ENCODE measurements at regions not wholly inside any gene's neighbourhood (a gene's known extent, or its start where the extent isn't known, plus 50 kb on each side); places are given as distances from the start of the nearest gene placed in this dataset.
A peak's percentile ranks its signal among the peaks of the same experiment; 100 is the strongest.

- H3K27me3 ChIP-seq = no peaks in the 10 kb centered on the region
- H3K36me3 ChIP-seq = no peaks in the 10 kb centered on the region
- no peak for TF ChIP-seq EP300 (IDR thresholded peaks at IDR 0.05)
- TF ChIP-seq, protein P1, sequence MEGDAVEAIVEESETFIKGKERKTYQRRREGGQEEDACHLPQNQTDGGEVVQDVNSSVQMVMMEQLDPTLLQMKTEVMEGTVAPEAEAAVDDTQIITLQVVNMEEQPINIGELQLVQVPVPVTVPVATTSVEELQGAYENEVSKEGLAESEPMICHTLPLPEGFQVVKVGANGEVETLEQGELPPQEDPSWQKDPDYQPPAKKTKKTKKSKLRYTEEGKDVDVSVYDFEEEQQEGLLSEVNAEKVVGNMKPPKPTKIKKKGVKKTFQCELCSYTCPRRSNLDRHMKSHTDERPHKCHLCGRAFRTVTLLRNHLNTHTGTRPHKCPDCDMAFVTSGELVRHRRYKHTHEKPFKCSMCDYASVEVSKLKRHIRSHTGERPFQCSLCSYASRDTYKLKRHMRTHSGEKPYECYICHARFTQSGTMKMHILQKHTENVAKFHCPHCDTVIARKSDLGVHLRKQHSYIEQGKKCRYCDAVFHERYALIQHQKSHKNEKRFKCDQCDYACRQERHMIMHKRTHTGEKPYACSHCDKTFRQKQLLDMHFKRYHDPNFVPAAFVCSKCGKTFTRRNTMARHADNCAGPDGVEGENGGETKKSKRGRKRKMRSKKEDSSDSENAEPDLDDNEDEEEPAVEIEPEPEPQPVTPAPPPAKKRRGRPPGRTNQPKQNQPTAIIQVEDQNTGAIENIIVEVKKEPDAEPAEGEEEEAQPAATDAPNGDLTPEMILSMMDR (IDR thresholded peaks at IDR 0.05) = no peak
- TF ChIP-seq POLR2A (IDR thresholded peaks at IDR 0.05) = no peak
- H3K4me1 ChIP-seq = peaks cover 0 to 24% (median 3%) of the 10 kb centered on the region in 4 donors
- WGBS, 2 donors = 87 to 90% methylated on average over 4 of the region's 4 CpGs
- no peak overlapping the region for H3K4me3 ChIP-seq
- no peak for DNase-seq (ENCODE audit: low spot score in 2 of 2)
- H3K9me3 ChIP-seq = no peaks in the 10 kb centered on the region
- no peak overlapping the region for H3K27ac ChIP-seq
These were observed 153.3 kb downstream of the COL6A3 start for GRCh38 chr2:237260686-237261085.

- Histone ChIP-seq H3K36me3 (no peaks in the 10 kb centered on the region), H3K9me3 (no peaks in the 10 kb centered on the region), H3K27me3 (no peaks in the 10 kb centered on the region), H3K4me3 (no peak overlapping the region), H3K4me1 (peaks cover 0 to 22% (median 3%) of the 10 kb centered on the region in 4 donors), H3K27ac (no peak overlapping the region)
- 74 to 77% methylated on average over 3 of the region's 3 CpGs for WGBS, 2 donors
- no peak for DNase-seq (ENCODE audit: low spot score in 2 of 2)
- TF ChIP-seq EP300 (IDR thresholded peaks at IDR 0.05) = no peak
- TF ChIP-seq POLR2A (IDR thresholded peaks at IDR 0.05) = no peak
- TF ChIP-seq, protein P1 (IDR thresholded peaks at IDR 0.05) = no peak
These were observed 152.6 kb downstream of the COL6A3 start for GRCh38 chr2:237261327-237261726.

DNA sequence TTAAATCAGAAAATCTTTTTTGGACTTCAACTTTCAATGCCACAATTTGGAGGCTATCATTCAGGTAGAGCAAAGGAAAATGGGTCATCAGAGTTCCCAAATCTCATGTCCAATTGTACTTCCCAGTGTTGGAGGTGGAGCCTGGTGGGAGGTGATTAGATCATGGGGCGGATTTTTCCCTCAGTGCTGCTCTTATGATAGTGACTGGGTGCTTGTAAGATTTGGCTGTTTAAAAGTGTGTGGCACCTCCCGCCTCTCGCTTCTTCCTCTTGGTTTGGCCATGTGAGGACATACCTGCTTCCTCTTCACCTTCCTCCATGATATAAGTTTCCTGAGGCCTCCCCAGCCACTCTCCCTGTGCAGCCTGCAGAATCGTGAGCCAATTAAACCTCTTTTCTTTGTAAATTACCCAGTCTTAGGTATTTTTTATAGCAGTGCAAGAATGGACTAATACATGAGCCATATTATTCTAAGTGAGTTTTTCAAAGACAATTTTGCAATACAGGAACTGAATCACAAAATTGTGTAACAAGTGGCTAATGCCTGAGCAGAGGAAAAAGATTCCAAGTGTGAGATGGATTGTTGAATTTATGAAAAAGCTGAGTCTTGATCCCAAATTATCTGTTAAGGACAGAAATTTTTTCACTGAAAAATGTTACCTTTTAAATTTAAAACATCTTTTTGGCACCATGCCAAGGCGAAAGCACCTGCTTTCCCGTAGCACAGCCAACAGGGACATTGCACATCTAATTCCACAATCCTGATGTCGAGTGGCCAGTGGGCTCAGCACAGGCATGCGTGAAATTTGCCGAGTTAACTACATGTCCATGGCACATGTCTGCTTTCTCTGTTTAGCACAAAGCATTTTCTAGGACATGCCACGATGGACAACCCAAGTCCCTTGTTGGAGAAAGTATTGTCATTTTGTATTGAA, 150.9 kb downstream of the COL6A3 start:
- no peaks in the 10 kb centered on the region for H3K27me3 ChIP-seq
- no peak for DNase-seq (ENCODE audit: low spot score in 2 of 2)
- whole genome bisulfite sequencing, 2 donors = 85 to 86% methylated on average over 10 of the region's 10 CpGs
- no peaks in the 10 kb centered on the region for H3K9me3 ChIP-seq
- H3K36me3 ChIP-seq = no peaks in the 10 kb centered on the region
- TF ChIP-seq POLR2A (IDR thresholded peaks at IDR 0.05) = no peak
- TF ChIP-seq, protein P1 (IDR thresholded peaks at IDR 0.05) = no peak
- TF ChIP-seq EP300 (IDR thresholded peaks at IDR 0.05) = peak in 1 of 2 donors; percentile 58
- no peak overlapping the region for H3K4me3 ChIP-seq
- peak overlapping the region in 2 of 4 donors; percentile 15 to 70 for H3K27ac ChIP-seq
- peaks cover 0 to 9% (median 1%) of the 10 kb centered on the region in 4 donors for H3K4me1 ChIP-seq

DNA sequence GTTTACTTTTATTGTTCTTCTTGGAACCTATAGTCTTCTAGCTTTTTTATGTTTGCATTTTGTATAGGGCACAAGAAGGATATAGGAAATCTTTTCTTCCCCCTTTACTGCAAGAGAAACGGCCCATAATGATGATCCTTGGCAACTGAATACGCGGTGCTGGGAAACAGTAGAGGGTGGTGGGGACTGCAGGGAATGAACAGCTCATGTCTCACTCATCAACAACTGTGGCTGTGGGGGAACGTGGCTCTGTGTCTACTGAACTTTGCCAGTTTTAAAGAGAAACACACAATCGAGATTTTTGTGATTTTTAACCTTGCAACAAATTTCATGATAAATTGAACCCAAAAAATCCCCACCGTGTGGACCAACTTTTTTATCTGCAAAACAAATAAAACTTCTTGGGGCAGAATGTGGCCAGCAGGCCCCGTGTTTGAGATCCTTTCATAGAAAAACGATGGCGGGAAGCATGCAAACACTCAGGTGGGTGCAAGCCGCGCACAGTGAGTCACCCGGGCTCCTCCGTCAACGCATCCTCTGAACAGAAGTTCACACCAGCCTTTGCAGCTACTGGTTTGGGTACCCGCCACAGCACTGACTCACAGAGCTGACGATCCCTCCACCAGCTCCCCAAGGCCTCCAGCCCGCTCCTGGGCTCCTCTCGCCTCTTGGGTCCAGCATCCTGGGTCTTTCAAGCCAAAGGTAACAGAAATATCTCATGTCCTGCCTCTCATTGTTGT, 149.3 kb downstream of the COL6A3 start:
- Histone ChIP-seq H3K27ac (no peak overlapping the region), H3K4me3 (no peak overlapping the region), H3K27me3 (no peaks in the 10 kb centered on the region), H3K36me3 (no peaks in the 10 kb centered on the region), H3K4me1 (peaks cover 0 to 10% (median 1%) of the 10 kb centered on the region in 4 donors), H3K9me3 (no peaks in the 10 kb centered on the region)
- no peak for DNase-seq (ENCODE audit: low spot score in 2 of 2)
- no peak for TF ChIP-seq EP300 (IDR thresholded peaks at IDR 0.05)
- TF ChIP-seq, protein P1 (IDR thresholded peaks at IDR 0.05) = no peak
- TF ChIP-seq POLR2A (IDR thresholded peaks at IDR 0.05) = no peak
- 81 to 85% methylated on average over 18 of the region's 18 CpGs for WGBS, 2 donors
